Ectodermal cell (in vitro differentiated cells): ENCODE measurements at regions not wholly inside any gene's neighbourhood (a gene's known extent, or its start where the extent isn't known, plus 50 kb on each side); places are given as distances from the start of the nearest gene placed in this dataset.

Experiments used
- H3K27ac ChIP-seq: 2 replicates; pipeline ENCODE4 v1.7.0; 2013; ENCODE audit warnings: mild to moderate bottlenecking, low read depth, low read length; ENCODE audit not compliant: insufficient read depth, poor library complexity, severe bottlenecking
- H3K27me3 ChIP-seq: 2 replicates; pipeline ENCODE4 v1.7.0; 2013; ENCODE audit warnings: mild to moderate bottlenecking, low read length; ENCODE audit not compliant: insufficient read depth, control insufficient read depth, poor library complexity, severe bottlenecking
- H3K36me3 ChIP-seq: one replicate; pipeline ENCODE4 v1.7.0; 2013; ENCODE audit warnings: low read length; ENCODE audit not compliant: control insufficient read depth, insufficient read depth
- H3K4me1 ChIP-seq: one replicate; pipeline ENCODE4 v1.7.0; 2013; ENCODE audit warnings: low read length; ENCODE audit not compliant: control insufficient read depth, insufficient read depth
- H3K4me3 ChIP-seq: 2 replicates; pipeline ENCODE4 v1.7.0; 2013; ENCODE audit warnings: low read depth, low read length, control low read depth; ENCODE audit not compliant: insufficient read depth
- H3K9me3 ChIP-seq: 2 replicates; pipeline ENCODE4 v1.7.0; 2013; ENCODE audit warnings: mild to moderate bottlenecking, low read length, moderate library complexity; ENCODE audit not compliant: control insufficient read depth
- WGBS, 2 experiments: methylation state at CpG; one replicate each; pipeline ENCODE4 v1.1.7; 2013; ENCODE audit warnings: missing lambda C conversion rate in 2 of 2; 5-methylcytosine and 5-hydroxymethylcytosine counted together

GRCh38 chr9:8157683-8158324 is 358.2 kb upstream of the DMAC1 start:
- Histone ChIP-seq H3K4me3 (no peak overlapping the region), H3K27ac (no peak overlapping the region), H3K27me3 (no peaks in the 10 kb centered on the region), H3K9me3 (no peaks in the 10 kb centered on the region), H3K36me3 (no peaks in the 10 kb centered on the region), H3K4me1 (no peaks in the 10 kb centered on the region)
- 92 to 93% methylated on average over 2 to 3 of the region's 3 CpGs for WGBS, 2 experiments

GRCh38 chr9:8156346-8156745 is 356.8 kb upstream of the DMAC1 start:
- whole genome bisulfite sequencing, 2 experiments, result 76% methylated on average over 1 of the region's 2 CpGs
- Histone ChIP-seq H3K9me3 (no peaks in the 10 kb centered on the region), H3K27me3 (no peaks in the 10 kb centered on the region), H3K4me1 (no peaks in the 10 kb centered on the region), H3K4me3 (no peak overlapping the region), H3K36me3 (no peaks in the 10 kb centered on the region), H3K27ac (no peak overlapping the region)

- Histone ChIP-seq H3K4me1 (no peaks in the 10 kb centered on the region), H3K27ac (no peak overlapping the region), H3K4me3 (no peak overlapping the region), H3K9me3 (no peaks in the 10 kb centered on the region), H3K27me3 (no peaks in the 10 kb centered on the region), H3K36me3 (no peaks in the 10 kb centered on the region)
- WGBS, 2 experiments, result 88 to 97% methylated on average over 4 to 5 of the region's 5 CpGs
Observed at GRCh38 chr9:8155706-8156105, 356.1 kb upstream of the DMAC1 start.

GRCh38 chr9:8143677-8144076 is 344.1 kb upstream of the DMAC1 start:
- Histone ChIP-seq H3K4me1 (no peaks in the 10 kb centered on the region), H3K27me3 (no peaks in the 10 kb centered on the region), H3K36me3 (no peaks in the 10 kb centered on the region), H3K9me3 (no peaks in the 10 kb centered on the region), H3K4me3 (no peak overlapping the region), H3K27ac (no peak overlapping the region)
- 95 to 97% methylated on average over 3 of the region's 3 CpGs for WGBS, 2 experiments

GRCh38 chr9:8140557-8140956 is 341.0 kb upstream of the DMAC1 start:
- WGBS, 2 experiments, result 40 to 55% methylated on average over 2 of the region's 2 CpGs
- no peaks in the 10 kb centered on the region for H3K36me3 ChIP-seq
- H3K4me1 ChIP-seq, result no peaks in the 10 kb centered on the region
- no peak overlapping the region for H3K27ac ChIP-seq
- no peaks in the 10 kb centered on the region for H3K9me3 ChIP-seq
- H3K27me3 ChIP-seq, result no peaks in the 10 kb centered on the region
- H3K4me3 ChIP-seq, result no peak overlapping the region

- WGBS, 2 experiments, result 88 to 93% methylated on average over 1 of the region's 1 CpG
- no peaks in the 10 kb centered on the region for H3K4me1 ChIP-seq
- H3K36me3 ChIP-seq, result no peaks in the 10 kb centered on the region
- H3K9me3 ChIP-seq, result no peaks in the 10 kb centered on the region
- H3K27ac ChIP-seq, result no peak overlapping the region
- H3K4me3 ChIP-seq, result no peak overlapping the region
- H3K27me3 ChIP-seq, result no peaks in the 10 kb centered on the region
Observed at GRCh38 chr9:8139756-8140155, 340.2 kb upstream of the DMAC1 start.

GRCh38 chr9:8136477-8136876 is 336.9 kb upstream of the DMAC1 start:
- H3K4me1 ChIP-seq, result no peaks in the 10 kb centered on the region
- H3K27ac ChIP-seq, result no peak overlapping the region
- no peaks in the 10 kb centered on the region for H3K9me3 ChIP-seq
- no peak overlapping the region for H3K4me3 ChIP-seq
- H3K27me3 ChIP-seq, result no peaks in the 10 kb centered on the region
- 100% methylated on average over 1 of the region's 1 CpG for WGBS, 2 experiments
- H3K36me3 ChIP-seq, result no peaks in the 10 kb centered on the region

- Histone ChIP-seq H3K4me1 (no peaks in the 10 kb centered on the region), H3K27me3 (no peaks in the 10 kb centered on the region), H3K4me3 (no peak overlapping the region), H3K9me3 (no peaks in the 10 kb centered on the region), H3K27ac (no peak overlapping the region), H3K36me3 (no peaks in the 10 kb centered on the region)
- 79 to 86% methylated on average over 3 of the region's 3 CpGs for WGBS, 2 experiments
Observed at GRCh38 chr9:8134635-8135034, 335.1 kb upstream of the DMAC1 start.

- Histone ChIP-seq H3K9me3 (no peaks in the 10 kb centered on the region), H3K27me3 (no peaks in the 10 kb centered on the region), H3K27ac (no peak overlapping the region), H3K36me3 (no peaks in the 10 kb centered on the region), H3K4me1 (no peaks in the 10 kb centered on the region), H3K4me3 (no peak overlapping the region)
- 83 to 86% methylated on average over 2 of the region's 2 CpGs for WGBS, 2 experiments
Observed at GRCh38 chr9:8133606-8134005, 334.0 kb upstream of the DMAC1 start.

GRCh38 chr9:8115570-8115969 is 316.0 kb upstream of the DMAC1 start:
- no peak overlapping the region for H3K27ac ChIP-seq

GRCh38 chr9:8114826-8115225 is 315.2 kb upstream of the DMAC1 start:
- Histone ChIP-seq H3K27ac (no peak overlapping the region), H3K36me3 (no peaks in the 10 kb centered on the region)
- WGBS, 2 experiments, result 60% methylated on average over 1 of the region's 1 CpG; no CpG with 5 or more reads in 1 of the 2 experiments

More at GRCh38 chr9:8115570-8115969, 316.0 kb upstream of the DMAC1 start:
- Histone ChIP-seq H3K27me3 (no peaks in the 10 kb centered on the region), H3K9me3 (no peaks in the 10 kb centered on the region), H3K4me1 (no peaks in the 10 kb centered on the region), H3K4me3 (no peak overlapping the region), H3K36me3 (no peaks in the 10 kb centered on the region)
- 90 to 95% methylated on average over 1 of the region's 1 CpG for WGBS, 2 experiments

More at GRCh38 chr9:8114826-8115225, 315.2 kb upstream of the DMAC1 start:
- no peaks in the 10 kb centered on the region for H3K9me3 ChIP-seq
- H3K4me1 ChIP-seq, result no peaks in the 10 kb centered on the region
- no peaks in the 10 kb centered on the region for H3K27me3 ChIP-seq
- H3K4me3 ChIP-seq, result no peak overlapping the region
